HFFc6 (cell line): ENCODE measurements at regions not wholly inside any gene's neighbourhood (a gene's known extent, or its start where the extent isn't known, plus 50 kb on each side); places are given as distances from the start of the nearest gene placed in this dataset.
A peak's percentile ranks its signal among the peaks of the same experiment; 100 is the strongest.

ENCODE experiments used
- DNase-seq: peaks from one replicate; pipeline ENCODE4 v3.0.0-alpha.2; 2018
- H3K27ac Mint-ChIP-seq: 2 replicates; pipeline ENCODE4 v1.8.0; 2020; ENCODE audit warnings: mild to moderate bottlenecking, mixed read lengths
- H3K27me3 Mint-ChIP-seq: 2 replicates; pipeline ENCODE4 v1.8.0; 2021; ENCODE audit warnings: mild to moderate bottlenecking, moderate library complexity, mixed read lengths; ENCODE audit not compliant: insufficient read depth
- H3K36me3 Mint-ChIP-seq: 2 replicates; pipeline ENCODE4 v1.8.0; 2021; ENCODE audit warnings: low read depth, mixed read lengths
- H3K4me1 Mint-ChIP-seq: 2 replicates; pipeline ENCODE4 v1.8.0; 2020; ENCODE audit warnings: low read depth, mixed read lengths
- H3K4me3 Mint-ChIP-seq: 2 replicates; pipeline ENCODE4 v1.8.0; 2020; ENCODE audit warnings: mild to moderate bottlenecking, moderate library complexity, mixed read lengths
- H3K9me3 Mint-ChIP-seq: 2 replicates; pipeline ENCODE4 v1.8.0; 2020; ENCODE audit warnings: mild to moderate bottlenecking, mixed read lengths
- TF ChIP-seq, protein P1 (sequence below): fragments of 200-600 bp; sonication (generic); IDR thresholded peaks from 2 replicates; pipeline ENCODE4 v1.5.0; 2021; ENCODE audit warnings: antibody characterized with exemption, mild to moderate bottlenecking

- DNase-seq, result no peak
- Mint-ChIP-seq H3K27ac (no peak overlapping the region), H3K27me3 (no peaks in the 10 kb centered on the region), H3K36me3 (no peaks in the 10 kb centered on the region), H3K9me3 (no peaks in the 10 kb centered on the region), H3K4me3 (no peak overlapping the region), H3K4me1 (peaks cover 78% of the 10 kb centered on the region)
- TF ChIP-seq, protein P1, sequence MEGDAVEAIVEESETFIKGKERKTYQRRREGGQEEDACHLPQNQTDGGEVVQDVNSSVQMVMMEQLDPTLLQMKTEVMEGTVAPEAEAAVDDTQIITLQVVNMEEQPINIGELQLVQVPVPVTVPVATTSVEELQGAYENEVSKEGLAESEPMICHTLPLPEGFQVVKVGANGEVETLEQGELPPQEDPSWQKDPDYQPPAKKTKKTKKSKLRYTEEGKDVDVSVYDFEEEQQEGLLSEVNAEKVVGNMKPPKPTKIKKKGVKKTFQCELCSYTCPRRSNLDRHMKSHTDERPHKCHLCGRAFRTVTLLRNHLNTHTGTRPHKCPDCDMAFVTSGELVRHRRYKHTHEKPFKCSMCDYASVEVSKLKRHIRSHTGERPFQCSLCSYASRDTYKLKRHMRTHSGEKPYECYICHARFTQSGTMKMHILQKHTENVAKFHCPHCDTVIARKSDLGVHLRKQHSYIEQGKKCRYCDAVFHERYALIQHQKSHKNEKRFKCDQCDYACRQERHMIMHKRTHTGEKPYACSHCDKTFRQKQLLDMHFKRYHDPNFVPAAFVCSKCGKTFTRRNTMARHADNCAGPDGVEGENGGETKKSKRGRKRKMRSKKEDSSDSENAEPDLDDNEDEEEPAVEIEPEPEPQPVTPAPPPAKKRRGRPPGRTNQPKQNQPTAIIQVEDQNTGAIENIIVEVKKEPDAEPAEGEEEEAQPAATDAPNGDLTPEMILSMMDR, result no peak
Observed at GRCh38 chr6:111976139-111976538, 77.8 kb upstream of the CCN6 start.

GRCh38 chr6:111978532-111979149 is 75.3 kb upstream of the CCN6 start:
- TF ChIP-seq, protein P1, result no peak
- Mint-ChIP-seq H3K27ac (no peak overlapping the region), H3K36me3 (no peaks in the 10 kb centered on the region), H3K9me3 (no peaks in the 10 kb centered on the region), H3K4me1 (peaks cover 56% of the 10 kb centered on the region), H3K4me3 (no peak overlapping the region), H3K27me3 (no peaks in the 10 kb centered on the region)
- no peak for DNase-seq

DNA sequence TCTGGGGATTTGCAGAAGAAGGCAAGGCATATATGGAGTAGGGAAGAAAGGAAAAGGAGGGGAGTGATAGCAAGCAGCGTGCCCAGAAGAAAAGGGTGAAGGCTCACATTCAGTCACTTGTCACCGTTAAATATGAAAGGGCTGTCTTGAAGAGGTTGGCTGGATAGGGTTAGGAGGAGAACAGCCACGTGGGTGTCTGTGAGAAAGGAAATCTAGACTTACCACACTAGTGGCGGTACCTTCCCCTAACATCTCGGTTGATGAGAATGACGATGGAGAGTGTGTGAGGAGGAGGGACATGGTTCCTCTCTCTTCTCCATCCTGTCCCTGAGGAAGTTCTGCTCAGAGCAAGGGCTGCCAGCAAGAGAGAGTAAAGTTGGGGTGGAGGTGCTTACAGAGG is 74.3 kb upstream of the CCN6 start:
- DNase-seq, result no peak
- no peaks in the 10 kb centered on the region for H3K27me3 Mint-ChIP-seq
- H3K27ac Mint-ChIP-seq, result peak overlapping the region; percentile 41; the same call in 1 of the 2 replicates
- no peak overlapping the region for H3K4me3 Mint-ChIP-seq
- no peaks in the 10 kb centered on the region for H3K9me3 Mint-ChIP-seq
- H3K4me1 Mint-ChIP-seq, result peaks cover 51% of the 10 kb centered on the region
- H3K36me3 Mint-ChIP-seq, result no peaks in the 10 kb centered on the region
- TF ChIP-seq, protein P1, result no peak

GRCh38 chr6:111980143-111980542 is 73.8 kb upstream of the CCN6 start:
- Mint-ChIP-seq H3K36me3 (no peaks in the 10 kb centered on the region), H3K27ac (peak overlapping the region; percentile 41; the same call in 1 of the 2 replicates), H3K4me3 (peak overlapping the region; percentile 17; the same call in 1 of the 2 replicates), H3K9me3 (no peaks in the 10 kb centered on the region), H3K27me3 (no peaks in the 10 kb centered on the region), H3K4me1 (peaks cover 55% of the 10 kb centered on the region)
- TF ChIP-seq, protein P1, result no peak
- peak; percentile 11 for DNase-seq

GRCh38 chr6:111980971-111981840 is 72.7 kb upstream of the CCN6 start:
- Mint-ChIP-seq H3K4me1 (peaks cover 63% of the 10 kb centered on the region), H3K27ac (peak overlapping the region; percentile 31; the same call in 1 of the 2 replicates), H3K9me3 (no peaks in the 10 kb centered on the region), H3K27me3 (no peaks in the 10 kb centered on the region), H3K36me3 (no peaks in the 10 kb centered on the region), H3K4me3 (no peak overlapping the region)
- TF ChIP-seq, protein P1, result no peak
- no peak for DNase-seq
